ENCODE measurements at regions not wholly inside any gene's neighbourhood (a gene's known extent, or its start where the extent isn't known, plus 50 kb on each side); places are given as distances from the start of the nearest gene placed in this dataset.
"Not testable (repeated sequence)": the region's sequence is repeated elsewhere in the genome, so short reads cannot be mapped to it uniquely, and the experiment has no call there.

- DNase-seq (ENCODE audit: low read depth): no peak
Measured at GRCh38 chr2:82814146-82814545, 1644.9 kb downstream of the SUCLG1 start.

GRCh38 chr2:82811946-82812345 is 1647.1 kb downstream of the SUCLG1 start:
- DNase-seq (ENCODE audit: low read depth): no peak

- no peak for DNase-seq (ENCODE audit: low read depth)
Measured at GRCh38 chr2:82803307-82803706, 1655.8 kb downstream of the SUCLG1 start.

- no peak for DNase-seq (ENCODE audit: low read depth)
Measured at GRCh38 chr2:82797469-82797868, 1661.6 kb downstream of the SUCLG1 start.

- peak; percentile 19 for DNase-seq (ENCODE audit: low read depth)
Measured at GRCh38 chr2:82796132-82796531, 1662.9 kb downstream of the SUCLG1 start.

GRCh38 chr2:82795446-82795845 is 1663.6 kb downstream of the SUCLG1 start:
- peak; percentile 60 for DNase-seq (ENCODE audit: low read depth)

GRCh38 chr2:82793711-82794435 is 1665.2 kb downstream of the SUCLG1 start:
- DNase-seq (ENCODE audit: low read depth): no peak

GRCh38 chr2:82792316-82792715 is 1666.8 kb downstream of the SUCLG1 start:
- DNase-seq (ENCODE audit: low read depth): no peak

- peak; percentile 64 for DNase-seq (ENCODE audit: low read depth)
Measured at GRCh38 chr2:82790206-82791021, 1668.7 kb downstream of the SUCLG1 start.

- no peak for DNase-seq (ENCODE audit: low read depth)
Measured at GRCh38 chr2:82789851-82790205, 1669.3 kb downstream of the SUCLG1 start.

- DNase-seq (ENCODE audit: low read depth): no peak
Measured at GRCh38 chr2:82781176-82781915, 1677.7 kb downstream of the SUCLG1 start.

- DNase-seq (ENCODE audit: low read depth): no peak
Measured at GRCh38 chr2:82780050-82780449, 1679.0 kb downstream of the SUCLG1 start.

- no peak for DNase-seq (ENCODE audit: low read depth)
Measured at GRCh38 chr2:82752396-82752795, 1706.7 kb downstream of the SUCLG1 start.

- DNase-seq (ENCODE audit: low read depth): no peak
Measured at GRCh38 chr2:82748653-82749052, 1710.4 kb downstream of the SUCLG1 start.

GRCh38 chr2:82740527-82740926 is 1718.6 kb downstream of the SUCLG1 start:
- DNase-seq (ENCODE audit: low read depth): no peak

GRCh38 chr2:82737965-82738364 is 1721.1 kb downstream of the SUCLG1 start:
- DNase-seq (ENCODE audit: low read depth): not testable (repeated sequence)

- DNase-seq (ENCODE audit: low read depth): no peak
Measured at GRCh38 chr2:82735336-82735735, 1723.7 kb downstream of the SUCLG1 start.

GRCh38 chr2:82731824-82732223 is 1727.3 kb downstream of the SUCLG1 start:
- DNase-seq (ENCODE audit: low read depth): no peak

- no peak for DNase-seq (ENCODE audit: low read depth)
Measured at GRCh38 chr2:82730811-82731210, 1728.3 kb downstream of the SUCLG1 start.

- DNase-seq (ENCODE audit: low read depth): no peak
Measured at GRCh38 chr2:82728090-82728489, 1731.0 kb downstream of the SUCLG1 start.

GRCh38 chr2:82708681-82709080 is 1750.4 kb downstream of the SUCLG1 start:
- DNase-seq (ENCODE audit: low read depth): no peak

- DNase-seq (ENCODE audit: low read depth): no peak
Measured at GRCh38 chr2:82697231-82697630, 1761.8 kb downstream of the SUCLG1 start.

- DNase-seq (ENCODE audit: low read depth): no peak
Measured at GRCh38 chr2:82694431-82694830, 1764.6 kb downstream of the SUCLG1 start.

Data from HS-27A (cell line).